Endodermal cell (in vitro differentiated cells): ENCODE measurements at regions not wholly inside any gene's neighbourhood (a gene's known extent, or its start where the extent isn't known, plus 50 kb on each side); places are given as distances from the start of the nearest gene placed in this dataset.

ENCODE experiments used
- DNase-seq: peaks from one replicate; pipeline ENCODE4 v3.0.0-alpha.2; 2017
- H3K27ac ChIP-seq: 2 replicates; pipeline ENCODE4 v1.5.1; 2013; ENCODE audit warnings: mild to moderate bottlenecking, low read depth, low read length, moderate library complexity
- H3K27me3 ChIP-seq: 2 replicates; pipeline ENCODE4 v1.6.1; 2013; ENCODE audit warnings: mild to moderate bottlenecking, low read length, moderate library complexity; ENCODE audit not compliant: insufficient read depth, control insufficient read depth, poor library complexity, severe bottlenecking
- H3K36me3 ChIP-seq: 2 replicates; pipeline ENCODE4 v1.7.0; 2013; ENCODE audit warnings: mild to moderate bottlenecking, low read length, moderate library complexity; ENCODE audit not compliant: control insufficient read depth, insufficient read depth
- H3K4me1 ChIP-seq: one replicate; pipeline ENCODE4 v1.7.0; 2013; ENCODE audit warnings: low read length; ENCODE audit not compliant: control insufficient read depth, insufficient read depth
- H3K4me3 ChIP-seq: 2 replicates; pipeline ENCODE4 v1.5.1; 2013; ENCODE audit warnings: mild to moderate bottlenecking, low read length, moderate library complexity
- H3K9ac ChIP-seq: 2 replicates; pipeline ENCODE4 v1.6.1; 2013; ENCODE audit warnings: mild to moderate bottlenecking, low read length, moderate library complexity; ENCODE audit not compliant: poor library complexity, severe bottlenecking; ENCODE audit errors: extremely low read depth
- H3K9me3 ChIP-seq: 2 replicates; pipeline ENCODE4 v1.6.1; 2013; ENCODE audit warnings: mild to moderate bottlenecking, low read length, moderate library complexity; ENCODE audit not compliant: control insufficient read depth
- H3K27ac Mint-ChIP-seq: 2 replicates; pipeline ENCODE4 v1.8.0; 2020; ENCODE audit warnings: mixed read lengths
- H3K27me3 Mint-ChIP-seq: 2 replicates; pipeline ENCODE4 v1.8.0; 2021; ENCODE audit warnings: mild to moderate bottlenecking, mixed read lengths; ENCODE audit not compliant: insufficient read depth
- H3K36me3 Mint-ChIP-seq: 2 replicates; pipeline ENCODE4 v1.8.0; 2020; ENCODE audit warnings: low read depth, mixed read lengths
- H3K4me1 Mint-ChIP-seq: 2 replicates; pipeline ENCODE4 v1.8.0; 2020; ENCODE audit warnings: mixed read lengths
- H3K4me3 Mint-ChIP-seq: 2 replicates; pipeline ENCODE4 v1.8.0; 2020; ENCODE audit warnings: mild to moderate bottlenecking, moderate library complexity, mixed read lengths
- H3K9me3 Mint-ChIP-seq: 2 replicates; pipeline ENCODE4 v1.8.0; 2020; ENCODE audit warnings: mild to moderate bottlenecking, mixed read lengths
- CTCF ChIP-seq: fragments of 200-600 bp; sonication (generic); conservative IDR thresholded peaks from 2 replicates; pipeline ENCODE4 v1.5.0; 2021; ENCODE audit warnings: antibody characterized with exemption, mild to moderate bottlenecking
- WGBS, 2 experiments: methylation state at CpG; one replicate each; pipeline versions ENCODE4 v1.1.5 to v1.1.7; 2013; ENCODE audit warnings: missing lambda C conversion rate in 2 of 2, mixed read lengths in 1 of 2; ENCODE audit not compliant: insufficient coverage in 1 of 2, insufficient read length in 1 of 2; 5-methylcytosine and 5-hydroxymethylcytosine counted together

- H3K9ac ChIP-seq, result no peak overlapping the region
- H3K27me3 Mint-ChIP-seq, result no peaks in the 10 kb centered on the region
- no peak overlapping the region for H3K4me3 ChIP-seq
- H3K4me3 Mint-ChIP-seq, result no peak overlapping the region
- H3K27ac Mint-ChIP-seq, result no peak overlapping the region
- no peak for TF ChIP-seq CTCF
- no peaks in the 10 kb centered on the region for H3K36me3 ChIP-seq
- no peak for DNase-seq
- no peaks in the 10 kb centered on the region for H3K27me3 ChIP-seq
- no peaks in the 10 kb centered on the region for H3K36me3 Mint-ChIP-seq
- H3K9me3 Mint-ChIP-seq, result no peaks in the 10 kb centered on the region
- no peaks in the 10 kb centered on the region for H3K9me3 ChIP-seq
- H3K27ac ChIP-seq, result no peak overlapping the region
- peaks cover 10% of the 10 kb centered on the region for H3K4me1 Mint-ChIP-seq
- H3K4me1 ChIP-seq, result no peaks in the 10 kb centered on the region
Observed at GRCh38 chr2:80856227-80856626, 551.7 kb upstream of the LRRTM1 start.

GRCh38 chr2:80854831-80855230, 550.3 kb upstream of the LRRTM1 start:
- WGBS, 2 experiments, result 98 to 100% methylated on average over 1 of the region's 1 CpG
- Mint-ChIP-seq H3K4me3 (no peak overlapping the region), H3K27me3 (no peaks in the 10 kb centered on the region), H3K36me3 (no peaks in the 10 kb centered on the region), H3K4me1 (peaks cover 10% of the 10 kb centered on the region), H3K27ac (no peak overlapping the region), H3K9me3 (no peaks in the 10 kb centered on the region)
- Histone ChIP-seq H3K27me3 (no peaks in the 10 kb centered on the region), H3K4me1 (no peaks in the 10 kb centered on the region), H3K9me3 (no peaks in the 10 kb centered on the region), H3K27ac (no peak overlapping the region), H3K36me3 (no peaks in the 10 kb centered on the region), H3K9ac (no peak overlapping the region), H3K4me3 (no peak overlapping the region)
- TF ChIP-seq CTCF, result no peak
- no peak for DNase-seq

- peak; percentile 78 for DNase-seq
- no peaks in the 10 kb centered on the region for H3K36me3 Mint-ChIP-seq
- 0 to 63% methylated on average over 1 to 2 of the region's 2 CpGs for WGBS, 2 experiments
- Histone ChIP-seq H3K9ac (no peak overlapping the region), H3K4me1 (no peaks in the 10 kb centered on the region), H3K36me3 (no peaks in the 10 kb centered on the region), H3K27me3 (no peaks in the 10 kb centered on the region), H3K4me3 (no peak overlapping the region), H3K27ac (no peak overlapping the region), H3K9me3 (no peaks in the 10 kb centered on the region)
- H3K27ac Mint-ChIP-seq, result no peak overlapping the region
- H3K9me3 Mint-ChIP-seq, result no peaks in the 10 kb centered on the region
- H3K4me1 Mint-ChIP-seq, result peaks cover 9% of the 10 kb centered on the region
- H3K4me3 Mint-ChIP-seq, result no peak overlapping the region
- H3K27me3 Mint-ChIP-seq, result no peaks in the 10 kb centered on the region
- peak; percentile 72 for TF ChIP-seq CTCF
Observed at GRCh38 chr2:80852808-80853139, 548.2 kb upstream of the LRRTM1 start.
